ENCODE measurements at regions not wholly inside any gene's neighbourhood (a gene's known extent, or its start where the extent isn't known, plus 50 kb on each side); places are given as distances from the start of the nearest gene placed in this dataset.
"Not testable (repeated sequence)": the region's sequence is repeated elsewhere in the genome, so short reads cannot be mapped to it uniquely, and the experiment has no call there.

- no peak overlapping the region for H3K4me3 ChIP-seq
- ATAC-seq: no peak
- H3K36me3 ChIP-seq (replicated peaks in 1 of 2; ENCODE audit: insufficient read depth in 1 of 2, low read depth in 2 of 2): no peaks in the 10 kb centered on the region
- no peaks in the 10 kb centered on the region for H3K4me1 ChIP-seq
- WGBS, 2 donors: 58 to 63% methylated on average over 7 of the region's 7 CpGs
- TF ChIP-seq CTCF (IDR thresholded peaks at IDR 0.05) (no peak), POLR2A (IDR thresholded peaks at IDR 0.05) (no peak)
- H3K9me3 ChIP-seq: no peaks in the 10 kb centered on the region
- no peak overlapping the region for H3K27ac ChIP-seq
- H3K27me3 ChIP-seq: no peaks in the 10 kb centered on the region
- intact Hi-C loops (cut with DNase I): no loop called here
- DNase-seq: no peak
These were observed 723.8 kb upstream of the CDH6 start for GRCh38 chr5:30469691-30470090.

GRCh38 chr5:30458681-30459080, 734.8 kb upstream of the CDH6 start:
- no peak for TF ChIP-seq POLR2A (IDR thresholded peaks at IDR 0.05)
- TF ChIP-seq CTCF (IDR thresholded peaks at IDR 0.05): no peak
- no peaks in the 10 kb centered on the region for H3K36me3 ChIP-seq (replicated peaks in 1 of 2; ENCODE audit: insufficient read depth in 1 of 2, low read depth in 2 of 2)
- H3K4me3 ChIP-seq: no peak overlapping the region
- no peaks in the 10 kb centered on the region for H3K4me1 ChIP-seq
- intact Hi-C loops (cut with DNase I): no loop called here
- H3K9me3 ChIP-seq: no peaks in the 10 kb centered on the region
- DNase-seq (no peak), ATAC-seq (no peak)
- H3K27me3 ChIP-seq: no peaks in the 10 kb centered on the region
- H3K27ac ChIP-seq: no peak overlapping the region

- 66 to 76% methylated on average over 3 of the region's 3 CpGs for WGBS, 2 donors
- H3K4me3 ChIP-seq; ATAC-seq; H3K27me3 ChIP-seq; H3K27ac ChIP-seq; H3K9me3 ChIP-seq; DNase-seq; H3K36me3 ChIP-seq (replicated peaks in 1 of 2; ENCODE audit: insufficient read depth in 1 of 2, low read depth in 2 of 2); H3K4me1 ChIP-seq; intact Hi-C loops (cut with DNase I): not testable (repeated sequence)
These were observed 738.0 kb upstream of the CDH6 start for GRCh38 chr5:30455484-30455883.

GRCh38 chr5:30453168-30453567, 740.3 kb upstream of the CDH6 start:
- intact Hi-C loops (cut with DNase I): no loop called here
- Histone ChIP-seq H3K36me3 (replicated peaks in 1 of 2; ENCODE audit: insufficient read depth in 1 of 2, low read depth in 2 of 2) (no peaks in the 10 kb centered on the region), H3K9me3 (no peaks in the 10 kb centered on the region), H3K4me1 (no peaks in the 10 kb centered on the region), H3K4me3 (no peak overlapping the region), H3K27ac (no peak overlapping the region), H3K27me3 (no peaks in the 10 kb centered on the region)
- DNase-seq (no peak), ATAC-seq (no peak)
- 54 to 57% methylated on average over 1 of the region's 1 CpG for WGBS, 2 donors
- no peak for TF ChIP-seq POLR2A (IDR thresholded peaks at IDR 0.05)
- no peak for TF ChIP-seq CTCF (IDR thresholded peaks at IDR 0.05)

- Histone ChIP-seq H3K36me3 (replicated peaks in 1 of 2; ENCODE audit: insufficient read depth in 1 of 2, low read depth in 2 of 2) (no peaks in the 10 kb centered on the region), H3K27ac (no peak overlapping the region), H3K27me3 (no peaks in the 10 kb centered on the region), H3K9me3 (no peaks in the 10 kb centered on the region), H3K4me3 (no peak overlapping the region), H3K4me1 (no peaks in the 10 kb centered on the region)
- intact Hi-C loops (cut with DNase I): no loop called here
- no peak for DNase-seq
- no peak for ATAC-seq
- 38% methylated on average over 1 of the region's 1 CpG for WGBS, 2 donors
- TF ChIP-seq CTCF (IDR thresholded peaks at IDR 0.05) (no peak), POLR2A (IDR thresholded peaks at IDR 0.05) (no peak)
These were observed 743.3 kb upstream of the CDH6 start for GRCh38 chr5:30450153-30450552.

All from body of pancreas (tissue), 4 donors.